ENCODE measurements at regions not wholly inside any gene's neighbourhood (a gene's known extent, or its start where the extent isn't known, plus 50 kb on each side); places are given as distances from the start of the nearest gene placed in this dataset.

- TF ChIP-seq POLR2A (IDR thresholded peaks at IDR 0.05; ENCODE audit: low read length) (no peak), GATA1 (IDR thresholded peaks at IDR 0.05; ENCODE audit: low read depth, low read length) (no peak)
These were observed 140.8 kb upstream of the ZNF462 start for GRCh38 chr9:106722051-106722753.
